Lower lobe of right lung (tissue), 2 donors: ENCODE measurements at regions not wholly inside any gene's neighbourhood (a gene's known extent, or its start where the extent isn't known, plus 50 kb on each side); places are given as distances from the start of the nearest gene placed in this dataset.

ENCODE experiments used
- ATAC-seq, 2 donors: fragments of 200-7000 bp; cut with Tn5 transposase; one replicate each; pipeline ENCODE4 v1.9.1; 2020 to 2022; ENCODE audit warnings: mild to moderate bottlenecking in 2 of 2, moderate library complexity in 2 of 2
- DNase-seq: peaks from one replicate; pipeline ENCODE4 v3.0.0-alpha.2; 2020
- H3K27ac ChIP-seq: fragments of 200-600 bp; one replicate; pipeline ENCODE4 v1.8.0; 2022
- H3K27me3 ChIP-seq: fragments of 200-600 bp; one replicate; pipeline ENCODE4 v1.8.0; 2022; ENCODE audit warnings: low read depth
- H3K36me3 ChIP-seq: fragments of 200-600 bp; one replicate; pipeline ENCODE4 v1.8.0; 2022; ENCODE audit warnings: mild to moderate bottlenecking
- H3K4me1 ChIP-seq: fragments of 200-600 bp; one replicate; pipeline ENCODE4 v1.8.0; 2022
- H3K4me3 ChIP-seq: fragments of 200-600 bp; one replicate; pipeline ENCODE4 v1.8.0; 2022; ENCODE audit warnings: mild to moderate bottlenecking
- H3K9me3 ChIP-seq: fragments of 200-600 bp; one replicate; pipeline ENCODE4 v1.8.0; 2022
- CTCF ChIP-seq: fragments of 200-600 bp; IDR thresholded peaks from one replicate; pipeline ENCODE4 v1.8.0; 2022; ENCODE audit warnings: antibody characterized with exemption, mild to moderate bottlenecking
- intact Hi-C: fragments of 100-400 bp; cut with DNase I; formaldehyde crosslinking; loops from one replicate; pipeline ENCODE4 v1.11.0; 2022
- donor health status: DM: no; HTN: yes; CAD: no; lungs with severe emphysema.

- Histone ChIP-seq H3K36me3 (no peaks in the 10 kb centered on the region), H3K4me1 (no peaks in the 10 kb centered on the region), H3K9me3 (no peaks in the 10 kb centered on the region), H3K27ac (no peak overlapping the region), H3K27me3 (no peaks in the 10 kb centered on the region), H3K4me3 (no peak overlapping the region)
- no peak for TF ChIP-seq CTCF
- ATAC-seq: no peak
- no peak for DNase-seq
- intact Hi-C loops: no loop called here
Observed at GRCh38 chr17:6941989-6942388, 53.9 kb upstream of the ALOX12 start.

DNA sequence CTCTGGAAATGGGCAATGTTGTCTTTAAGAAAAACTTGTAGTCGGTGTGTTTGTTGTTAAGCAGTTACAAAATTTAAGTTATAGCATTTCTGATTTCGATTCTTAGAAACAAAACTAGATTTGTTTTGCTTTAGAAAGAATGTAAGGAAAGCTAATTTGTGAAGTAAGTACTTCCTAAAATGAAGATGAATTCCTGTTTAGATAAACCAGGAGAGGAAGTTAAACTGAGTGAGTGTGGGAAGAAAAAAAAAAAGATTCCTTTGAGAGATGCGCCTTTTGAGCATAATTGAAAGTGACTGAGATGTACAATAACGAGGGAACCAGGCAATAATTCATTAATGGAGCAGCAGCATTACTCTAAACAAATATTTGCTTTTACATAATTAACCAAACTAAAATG is 52.4 kb upstream of the ALOX12 start:
- TF ChIP-seq CTCF: no peak
- no peak overlapping the region for H3K4me3 ChIP-seq
- no peak for DNase-seq
- H3K36me3 ChIP-seq: no peaks in the 10 kb centered on the region
- no peak for ATAC-seq
- H3K27me3 ChIP-seq: no peaks in the 10 kb centered on the region
- H3K9me3 ChIP-seq: no peaks in the 10 kb centered on the region
- H3K27ac ChIP-seq: no peak overlapping the region
- peaks cover 5% of the 10 kb centered on the region for H3K4me1 ChIP-seq
- intact Hi-C loops: no loop called here
